KBM-7 (cell line): ENCODE measurements at regions not wholly inside any gene's neighbourhood (a gene's known extent, or its start where the extent isn't known, plus 50 kb on each side); places are given as distances from the start of the nearest gene placed in this dataset.
"Not testable (repeated sequence)": the region's sequence is repeated elsewhere in the genome, so short reads cannot be mapped to it uniquely, and the experiment has no call there.

Experiments used
- DNase-seq: peaks from one replicate; pipeline ENCODE4 v3.0.0-alpha.2; 2015
- in situ Hi-C: fragments of 300-500 bp; cut with MboI; formaldehyde crosslinking; loops from 2 replicates; pipeline ENCODE4 v1.14.3; 2020; ENCODE audit warnings: low sequenced_read_pairs, low pct_unique_long_range_greater_than_20kb, mixed read lengths

GRCh38 chr10:114872519-114873087 lies 51.0 kb downstream of the FHIP2A start:
- in situ Hi-C loops = no loop called here

GRCh38 chr10:114874827-114875411 lies 53.3 kb downstream of the FHIP2A start:
- in situ Hi-C loops = loop anchor here (25.0 kb wide), 1 partner anchor 237 kb away; no protein-coding TSS in a partner anchor

More at GRCh38 chr10:114872519-114873087, 51.0 kb downstream of the FHIP2A start:
- no peak for DNase-seq

GRCh38 chr10:114875590-114876081 lies 54.1 kb downstream of the FHIP2A start:
- in situ Hi-C loops = loop anchor here (25.0 kb wide), 1 partner anchor 237 kb away; no protein-coding TSS in a partner anchor
- not testable (repeated sequence) for DNase-seq

More at GRCh38 chr10:114874827-114875411, 53.3 kb downstream of the FHIP2A start:
- peak; percentile 81 for DNase-seq

GRCh38 chr10:114876169-114876568 lies 54.6 kb downstream of the FHIP2A start:
- DNase-seq = no peak

GRCh38 chr10:114876602-114877300 lies 55.2 kb downstream of the FHIP2A start:
- in situ Hi-C loops = loop anchor here (25.0 kb wide), 1 partner anchor 236 kb away; no protein-coding TSS in a partner anchor
- DNase-seq = peak; percentile 74

More at GRCh38 chr10:114876169-114876568, 54.6 kb downstream of the FHIP2A start:
- in situ Hi-C loops = loop anchor here (25.0 kb wide), 1 partner anchor 236 kb away; no protein-coding TSS in a partner anchor

- no peak for DNase-seq
- in situ Hi-C loops = loop anchor here (25.0 kb wide), 1 partner anchor 235 kb away; no protein-coding TSS in a partner anchor
These were observed 55.7 kb downstream of the FHIP2A start for GRCh38 chr10:114877301-114877644.

GRCh38 chr10:114879093-114879492 lies 57.5 kb downstream of the FHIP2A start:
- no peak for DNase-seq
- in situ Hi-C loops = loop anchor here (25.0 kb wide), 1 partner anchor 233 kb away; no protein-coding TSS in a partner anchor

GRCh38 chr10:114879541-114880158 lies 58.1 kb downstream of the FHIP2A start:
- in situ Hi-C loops = loop anchor here (25.0 kb wide), 1 partner anchor 233 kb away; no protein-coding TSS in a partner anchor
- peak; percentile 51 for DNase-seq

GRCh38 chr10:114881417-114881816 lies 56.6 kb upstream of the TRUB1 start:
- DNase-seq = no peak
- in situ Hi-C loops = loop anchor here (25.0 kb wide), 1 partner anchor 231 kb away; no protein-coding TSS in a partner anchor

- no peak for DNase-seq
- in situ Hi-C loops = loop anchor here (25.0 kb wide), 1 partner anchor 230 kb away; no protein-coding TSS in a partner anchor
These were observed 56.1 kb upstream of the TRUB1 start for GRCh38 chr10:114881901-114882300.

- no peak for DNase-seq
- in situ Hi-C loops = loop anchor here (25.0 kb wide), 1 partner anchor 227 kb away; no protein-coding TSS in a partner anchor
These were observed 52.6 kb upstream of the TRUB1 start for GRCh38 chr10:114885443-114885842.
